Vagina (tissue), 2 donors: ENCODE measurements at regions not wholly inside any gene's neighbourhood (a gene's known extent, or its start where the extent isn't known, plus 50 kb on each side); places are given as distances from the start of the nearest gene placed in this dataset.

Source experiments
- CTCF ChIP-seq, 3 experiments: fragments of 450-650 bp in 2 of 3; fragments of 200-600 bp in 1 of 3; sonication (generic) in 1 of 3; IDR thresholded peaks; one replicate each; pipeline ENCODE4 v1.5.1; 2017 to 2019; ENCODE audit warnings: antibody characterized with exemption in 3 of 3, mild to moderate bottlenecking in 2 of 3, moderate library complexity in 2 of 3
- POLR2A ChIP-seq, 2 donors: fragments of 450-650 bp; IDR thresholded peaks; one replicate each; pipeline ENCODE4 v1.6.1; 2017; ENCODE audit warnings: antibody characterized with exemption in 2 of 2, mild to moderate bottlenecking in 2 of 2, moderate library complexity in 2 of 2

- TF ChIP-seq POLR2A (IDR thresholded peaks at IDR 0.05) (no peak), CTCF (IDR thresholded peaks at IDR 0.05) (no peak)
Observed at GRCh38 chr7:138246428-138246827, 170.2 kb downstream of the AKR1D1 start.
